ENCODE measurements at regions not wholly inside any gene's neighbourhood (a gene's known extent, or its start where the extent isn't known, plus 50 kb on each side); places are given as distances from the start of the nearest gene placed in this dataset.
A peak's percentile ranks its signal among the peaks of the same experiment; 100 is the strongest.

DNA sequence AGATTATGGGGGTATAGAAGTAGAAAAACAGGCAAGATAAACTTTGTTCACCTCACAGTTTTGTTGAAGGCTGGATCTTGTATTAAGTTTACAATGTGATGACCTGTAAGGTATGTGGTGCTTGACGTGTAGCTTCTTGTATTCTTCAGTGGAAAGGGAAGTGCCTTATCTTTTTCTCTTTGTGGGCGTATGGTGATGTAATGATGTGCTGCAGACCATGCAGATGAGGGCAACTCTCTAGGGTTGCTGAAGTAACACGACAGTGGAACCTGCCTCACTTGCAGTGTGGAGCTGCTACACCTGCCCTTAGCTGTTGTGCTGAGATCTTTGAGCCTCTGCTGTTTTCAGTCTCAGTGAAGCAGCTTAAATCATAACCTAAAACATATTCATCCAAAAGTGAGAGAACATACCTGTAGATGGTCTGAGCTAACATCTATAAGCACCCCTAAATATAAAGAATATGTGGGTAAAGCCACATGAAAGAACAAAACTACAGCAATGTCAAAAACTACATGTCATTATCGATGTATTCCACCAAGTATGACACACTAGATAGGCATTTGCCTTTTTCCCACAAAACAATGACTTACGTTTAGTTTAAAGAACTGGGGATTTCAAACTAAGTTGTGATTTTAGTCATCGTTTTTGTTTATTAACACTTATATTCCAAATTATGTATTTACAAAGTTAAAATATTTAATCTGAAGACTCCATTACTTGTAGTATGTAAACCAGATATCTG, 1144.1 kb downstream of the CNTNAP5 start:
- no peak overlapping the region for H3K27ac ChIP-seq (ENCODE audit: insufficient read depth, low read length)

DNA sequence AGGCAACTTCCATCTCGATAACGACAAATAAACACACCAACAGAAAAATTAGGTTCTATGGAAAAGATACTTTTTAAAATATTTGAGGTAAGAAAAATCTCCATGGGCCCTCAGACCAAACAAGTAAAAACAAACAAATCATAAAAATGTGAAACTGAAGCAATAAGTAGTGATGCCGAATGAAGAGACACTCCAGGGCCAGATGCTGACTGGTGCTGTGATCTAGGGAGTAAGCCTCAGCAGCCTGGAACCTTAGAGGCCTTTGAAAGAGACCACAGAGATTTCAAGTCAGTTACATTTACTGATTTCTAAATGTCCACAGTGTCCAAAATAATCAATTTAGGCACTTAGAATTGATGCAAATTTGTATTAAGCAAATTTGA, 1144.7 kb downstream of the CNTNAP5 start:
- Histone ChIP-seq H3K79me2 (ENCODE audit: control insufficient read depth, insufficient read depth, low read length) (no peaks in the 10 kb centered on the region), H3K4me2 (ENCODE audit: extremely low read depth, insufficient read depth, low read length) (no peak overlapping the region)

More for the DNA sequence above, 1144.1 kb downstream of the CNTNAP5 start:
- no peak overlapping the region for H2AFZ ChIP-seq (ENCODE audit: low read length)
- H3K4me2 ChIP-seq (ENCODE audit: extremely low read depth, insufficient read depth, low read length) = no peak overlapping the region
- no peak overlapping the region for H3K9ac ChIP-seq (ENCODE audit: insufficient read depth, low read length)
- H3K27me3 ChIP-seq (ENCODE audit: control insufficient read depth, insufficient read depth, low read length) = no peaks in the 10 kb centered on the region
- no peaks in the 10 kb centered on the region for H3K9me3 ChIP-seq (ENCODE audit: control insufficient read depth, insufficient read depth, low read depth, low read length)
- H3K4me3 ChIP-seq (replicated peaks in 1 of 4; ENCODE audit: control extremely low read depth in 1 of 4, insufficient read depth in 1 of 4, low read depth in 3 of 4, low read length in 4 of 4) = no peak overlapping the region
- H3K36me3 ChIP-seq (ENCODE audit: control insufficient read depth, insufficient read depth, low read length) = no peaks in the 10 kb centered on the region
- DNase-seq (ENCODE audit: low read depth in 2 of 2) = peak; percentile 17 to 44
- TF ChIP-seq CTCF (conservative IDR thresholded peaks at IDR 0.05 in 1 of 2, IDR thresholded peaks at IDR 0.05 in 1 of 2; ENCODE audit: low read depth in 1 of 2, low read length in 2 of 2) (no peak), EZH2 (IDR thresholded peaks at IDR 0.05; ENCODE audit: low read length, missing control alignments) (no peak)
- no peaks in the 10 kb centered on the region for H3K79me2 ChIP-seq (ENCODE audit: control insufficient read depth, insufficient read depth, low read length)
- H4K20me1 ChIP-seq (ENCODE audit: control insufficient read depth, extremely low read depth, insufficient read depth, low read length) = no peaks in the 10 kb centered on the region
- H3K4me1 ChIP-seq (ENCODE audit: control insufficient read depth, extremely low read depth, insufficient read depth, low read length) = no peaks in the 10 kb centered on the region

GRCh38 chr2:125172181-125172580, 1147.1 kb downstream of the CNTNAP5 start:
- no peak for TF ChIP-seq EZH2 (IDR thresholded peaks at IDR 0.05; ENCODE audit: low read length, missing control alignments)
- no peak for TF ChIP-seq CTCF (conservative IDR thresholded peaks at IDR 0.05 in 1 of 2, IDR thresholded peaks at IDR 0.05 in 1 of 2; ENCODE audit: low read depth in 1 of 2, low read length in 2 of 2)
- DNase-seq (ENCODE audit: low read depth in 2 of 2) = peak; percentile 18 to 30
- H3K9me3 ChIP-seq (ENCODE audit: control insufficient read depth, insufficient read depth, low read depth, low read length) = no peaks in the 10 kb centered on the region
- no peak overlapping the region for H3K9ac ChIP-seq (ENCODE audit: insufficient read depth, low read length)
- no peak overlapping the region for H3K27ac ChIP-seq (ENCODE audit: insufficient read depth, low read length)
- no peaks in the 10 kb centered on the region for H3K36me3 ChIP-seq (ENCODE audit: control insufficient read depth, insufficient read depth, low read length)
- no peak overlapping the region for H2AFZ ChIP-seq (ENCODE audit: low read length)
- H3K79me2 ChIP-seq (ENCODE audit: control insufficient read depth, insufficient read depth, low read length) = no peaks in the 10 kb centered on the region
- H3K4me1 ChIP-seq (ENCODE audit: control insufficient read depth, extremely low read depth, insufficient read depth, low read length) = no peaks in the 10 kb centered on the region
- H3K4me2 ChIP-seq (ENCODE audit: extremely low read depth, insufficient read depth, low read length) = no peak overlapping the region
- no peaks in the 10 kb centered on the region for H3K27me3 ChIP-seq (ENCODE audit: control insufficient read depth, insufficient read depth, low read length)
- no peaks in the 10 kb centered on the region for H4K20me1 ChIP-seq (ENCODE audit: control insufficient read depth, extremely low read depth, insufficient read depth, low read length)
- no peak overlapping the region for H3K4me3 ChIP-seq (replicated peaks in 1 of 4; ENCODE audit: control extremely low read depth in 1 of 4, insufficient read depth in 1 of 4, low read depth in 3 of 4, low read length in 4 of 4)

More for the DNA sequence above, 1144.7 kb downstream of the CNTNAP5 start:
- Histone ChIP-seq H3K9me3 (ENCODE audit: control insufficient read depth, insufficient read depth, low read depth, low read length) (no peaks in the 10 kb centered on the region), H3K9ac (ENCODE audit: insufficient read depth, low read length) (no peak overlapping the region), H3K36me3 (ENCODE audit: control insufficient read depth, insufficient read depth, low read length) (no peaks in the 10 kb centered on the region), H2AFZ (ENCODE audit: low read length) (no peak overlapping the region), H3K4me1 (ENCODE audit: control insufficient read depth, extremely low read depth, insufficient read depth, low read length) (no peaks in the 10 kb centered on the region), H4K20me1 (ENCODE audit: control insufficient read depth, extremely low read depth, insufficient read depth, low read length) (no peaks in the 10 kb centered on the region), H3K27me3 (ENCODE audit: control insufficient read depth, insufficient read depth, low read length) (no peaks in the 10 kb centered on the region), H3K27ac (ENCODE audit: insufficient read depth, low read length) (no peak overlapping the region), H3K4me3 (replicated peaks in 1 of 4; ENCODE audit: control extremely low read depth in 1 of 4, insufficient read depth in 1 of 4, low read depth in 3 of 4, low read length in 4 of 4) (no peak overlapping the region)
- no peak for TF ChIP-seq CTCF (conservative IDR thresholded peaks at IDR 0.05 in 1 of 2, IDR thresholded peaks at IDR 0.05 in 1 of 2; ENCODE audit: low read depth in 1 of 2, low read length in 2 of 2)
- TF ChIP-seq EZH2 (IDR thresholded peaks at IDR 0.05; ENCODE audit: low read length, missing control alignments) = no peak
- peak in 1 of 2 donors; percentile 7 for DNase-seq (ENCODE audit: low read depth in 2 of 2)

Data from fibroblast of lung (primary cell).